Gastrocnemius medialis (tissue), 4 donors: ENCODE measurements at regions not wholly inside any gene's neighbourhood (a gene's known extent, or its start where the extent isn't known, plus 50 kb on each side); places are given as distances from the start of the nearest gene placed in this dataset.

Experiments used
- ATAC-seq, 2 donors: fragments of 150-250 bp; one replicate each; pipeline ENCODE4 v1.9.1; 2016
- DNase-seq, 2 donors: peaks; one replicate each; pipeline ENCODE4 v3.0.0-alpha.2; 2019
- H3K27ac ChIP-seq, 4 donors: fragments of 200-600 bp; sonication (generic); 1 replicate in 1 of 4; 2 replicates in 3 of 4; pipeline ENCODE4 v1.5.1; 2016 to 2018; ENCODE audit warnings: mild to moderate bottlenecking in 2 of 4, moderate library complexity in 1 of 4
- H3K27me3 ChIP-seq, 3 donors: fragments of 200-600 bp; sonication (generic) in 2 of 3; 1 replicate in 1 of 3; 2 replicates in 2 of 3; pipeline versions ENCODE4 v1.5.1 to v1.6.0; 2016 to 2019; ENCODE audit warnings: mild to moderate bottlenecking in 1 of 3, moderate library complexity in 1 of 3
- H3K36me3 ChIP-seq, 2 donors: fragments of 200-600 bp; sonication (generic) in 1 of 2; one replicate each; pipeline ENCODE4 v1.5.1; 2017 to 2018
- H3K4me1 ChIP-seq, 2 donors: fragments of 200-600 bp; sonication (generic) in 1 of 2; one replicate each; pipeline ENCODE4 v1.5.1; 2016 to 2017; ENCODE audit warnings: mild to moderate bottlenecking in 2 of 2
- H3K4me3 ChIP-seq, 4 donors: fragments of 200-600 bp; sonication (generic) in 3 of 4; 1 replicate in 1 of 4; 2 replicates in 3 of 4; pipeline ENCODE4 v1.5.1; 2016 to 2019; ENCODE audit warnings: mild to moderate bottlenecking in 2 of 4
- H3K9me3 ChIP-seq, 3 donors: fragments of 200-600 bp; sonication (generic) in 2 of 3; 1 replicate in 1 of 3; 2 replicates in 2 of 3; pipeline ENCODE4 v1.5.1; 2016 to 2019
- POLR2A ChIP-seq, 2 donors: fragments of 450-650 bp; IDR thresholded peaks; one replicate each; pipeline ENCODE4 v1.6.1; 2017; ENCODE audit warnings: antibody characterized with exemption in 2 of 2, mild to moderate bottlenecking in 2 of 2, moderate library complexity in 2 of 2
- in situ Hi-C, 4 donors: fragments of 200-750 bp; cut with MboI; loops; one replicate each; pipeline versions ENCODE4 v1.15.0 to v1.8.0; 2017; ENCODE audit warnings: low sequenced_read_pairs in 4 of 4
- intact Hi-C: fragments of 100-400 bp; cut with DNase I; formaldehyde crosslinking; loops from one replicate; pipeline ENCODE4 v1.15.1; 2023; ENCODE audit warnings: low total_unique reads
- TF ChIP-seq, protein P1 (sequence below), 5 experiments: fragments of 450-650 bp in 3 of 5; fragments of 200-600 bp in 2 of 5; sonication (generic) in 2 of 5; IDR thresholded peaks in 4 of 5; conservative IDR thresholded peaks in 1 of 5; 1 replicate in 4 of 5; 2 replicates in 1 of 5; pipeline ENCODE4 v1.5.1; 2016 to 2019; ENCODE audit warnings: antibody characterized with exemption in 5 of 5, mild to moderate bottlenecking in 3 of 5, moderate library complexity in 3 of 5

DNA sequence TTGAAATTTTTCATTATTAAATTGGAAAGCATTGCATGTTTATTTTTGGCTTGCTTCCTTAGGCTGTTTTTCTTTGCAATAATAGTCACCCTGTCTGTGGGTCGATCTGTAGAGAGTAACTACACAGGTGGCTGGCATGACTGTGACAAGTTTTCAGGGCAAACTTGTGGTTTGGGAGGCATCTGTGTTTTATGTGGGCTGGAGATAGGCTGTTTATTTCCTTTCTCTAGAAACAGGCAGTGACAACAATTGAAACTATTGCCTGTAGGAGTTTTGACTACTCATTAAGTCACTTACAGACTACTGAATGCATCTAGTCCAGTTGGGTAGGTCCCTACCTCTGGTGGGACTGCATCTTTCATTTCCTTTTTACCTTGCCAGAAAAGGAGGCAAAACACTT is 155.6 kb downstream of the DYRK2 start:
- DNase-seq (no peak), ATAC-seq (no peak)
- Histone ChIP-seq H3K4me1 (peaks cover 8 to 11% of the 10 kb centered on the region in 2 donors), H3K9me3 (no peaks in the 10 kb centered on the region), H3K4me3 (no peak overlapping the region), H3K36me3 (no peaks in the 10 kb centered on the region), H3K27ac (no peak overlapping the region), H3K27me3 (no peaks in the 10 kb centered on the region)
- in situ Hi-C loops, result no loop called here
- intact Hi-C loops, result no loop called here
- TF ChIP-seq, protein P1, sequence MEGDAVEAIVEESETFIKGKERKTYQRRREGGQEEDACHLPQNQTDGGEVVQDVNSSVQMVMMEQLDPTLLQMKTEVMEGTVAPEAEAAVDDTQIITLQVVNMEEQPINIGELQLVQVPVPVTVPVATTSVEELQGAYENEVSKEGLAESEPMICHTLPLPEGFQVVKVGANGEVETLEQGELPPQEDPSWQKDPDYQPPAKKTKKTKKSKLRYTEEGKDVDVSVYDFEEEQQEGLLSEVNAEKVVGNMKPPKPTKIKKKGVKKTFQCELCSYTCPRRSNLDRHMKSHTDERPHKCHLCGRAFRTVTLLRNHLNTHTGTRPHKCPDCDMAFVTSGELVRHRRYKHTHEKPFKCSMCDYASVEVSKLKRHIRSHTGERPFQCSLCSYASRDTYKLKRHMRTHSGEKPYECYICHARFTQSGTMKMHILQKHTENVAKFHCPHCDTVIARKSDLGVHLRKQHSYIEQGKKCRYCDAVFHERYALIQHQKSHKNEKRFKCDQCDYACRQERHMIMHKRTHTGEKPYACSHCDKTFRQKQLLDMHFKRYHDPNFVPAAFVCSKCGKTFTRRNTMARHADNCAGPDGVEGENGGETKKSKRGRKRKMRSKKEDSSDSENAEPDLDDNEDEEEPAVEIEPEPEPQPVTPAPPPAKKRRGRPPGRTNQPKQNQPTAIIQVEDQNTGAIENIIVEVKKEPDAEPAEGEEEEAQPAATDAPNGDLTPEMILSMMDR (IDR thresholded peaks at IDR 0.05 in 4 of 5, conservative IDR thresholded peaks at IDR 0.05 in 1 of 5), result no peak
- TF ChIP-seq POLR2A (IDR thresholded peaks at IDR 0.05), result no peak

DNA sequence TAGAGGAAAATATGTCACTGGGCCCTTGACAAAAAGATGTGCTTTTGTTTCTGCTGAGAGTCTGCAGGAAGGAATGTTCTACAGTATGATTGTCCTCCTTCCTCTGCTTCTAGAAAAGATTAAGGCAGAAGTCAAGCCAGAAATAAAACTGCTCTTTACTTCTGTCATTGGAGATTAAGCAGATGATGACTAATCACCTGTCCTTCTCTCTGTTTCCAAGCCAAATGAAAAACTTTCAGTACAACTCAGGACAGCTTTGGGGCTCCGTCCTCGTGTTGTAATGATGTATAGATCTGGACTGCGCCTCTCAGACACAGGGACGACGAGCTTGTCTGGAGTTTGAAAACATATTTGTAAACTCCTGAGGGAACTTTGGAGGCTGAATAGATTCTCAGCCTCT is 159.3 kb downstream of the DYRK2 start:
- Histone ChIP-seq H3K36me3 (no peaks in the 10 kb centered on the region), H3K9me3 (no peaks in the 10 kb centered on the region), H3K4me3 (no peak overlapping the region), H3K27ac (peak overlapping the region; percentile 15 to 51 (median 30)), H3K27me3 (no peaks in the 10 kb centered on the region), H3K4me1 (peaks cover 8 to 9% of the 10 kb centered on the region in 2 donors)
- DNase-seq (no peak), ATAC-seq (peak; percentile 75)
- in situ Hi-C loops (no loop called here), intact Hi-C loops (no loop called here)
- no peak for TF ChIP-seq POLR2A (IDR thresholded peaks at IDR 0.05)
- TF ChIP-seq, protein P1 (IDR thresholded peaks at IDR 0.05 in 4 of 5, conservative IDR thresholded peaks at IDR 0.05 in 1 of 5), result no peak

DNA sequence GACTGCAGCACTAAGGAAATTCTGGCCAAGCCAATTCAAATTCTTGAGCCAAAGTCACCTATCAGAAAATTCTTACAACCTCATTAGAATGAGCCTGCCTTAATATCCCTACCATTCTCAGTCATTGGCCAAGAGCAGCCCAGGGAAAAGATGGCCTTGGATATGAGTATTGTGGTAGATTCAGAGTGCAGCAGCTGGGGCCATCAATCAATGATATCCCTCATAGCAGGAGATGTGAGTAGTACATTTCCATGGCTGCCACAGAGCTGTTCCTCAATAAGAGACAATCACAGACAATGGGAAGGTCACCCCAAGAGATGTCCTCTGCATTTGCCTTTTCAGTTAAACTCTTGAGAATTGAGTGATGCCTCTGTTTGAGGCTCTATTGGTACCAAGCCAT is 161.6 kb downstream of the DYRK2 start:
- no peak for ATAC-seq
- in situ Hi-C loops, result no loop called here

GRCh38 chr12:67811437-67812361 is 163.2 kb downstream of the DYRK2 start:
- no peaks in the 10 kb centered on the region for H3K36me3 ChIP-seq
- no peaks in the 10 kb centered on the region for H3K27me3 ChIP-seq
- H3K9me3 ChIP-seq, result peaks cover 0 to 5% (median 3%) of the 10 kb centered on the region in 3 donors
- in situ Hi-C loops (no loop called here), intact Hi-C loops (no loop called here)
- no peak for TF ChIP-seq POLR2A (IDR thresholded peaks at IDR 0.05)
- TF ChIP-seq, protein P1 (IDR thresholded peaks at IDR 0.05 in 4 of 5, conservative IDR thresholded peaks at IDR 0.05 in 1 of 5), result no peak
- ATAC-seq (no peak), DNase-seq (no peak)
- H3K4me3 ChIP-seq, result no peak overlapping the region
- H3K4me1 ChIP-seq, result peaks cover 8 to 9% of the 10 kb centered on the region in 2 donors
- no peak overlapping the region for H3K27ac ChIP-seq

More for the DNA sequence above, 161.6 kb downstream of the DYRK2 start:
- H3K27me3 ChIP-seq, result no peaks in the 10 kb centered on the region
- H3K36me3 ChIP-seq, result no peaks in the 10 kb centered on the region
- no peaks in the 10 kb centered on the region for H3K9me3 ChIP-seq
- peaks cover 8 to 9% of the 10 kb centered on the region in 2 donors for H3K4me1 ChIP-seq
- no peak for DNase-seq
- intact Hi-C loops, result no loop called here
- H3K4me3 ChIP-seq, result no peak overlapping the region
- H3K27ac ChIP-seq, result no peak overlapping the region
- no peak for TF ChIP-seq POLR2A (IDR thresholded peaks at IDR 0.05)
- TF ChIP-seq, protein P1 (IDR thresholded peaks at IDR 0.05 in 4 of 5, conservative IDR thresholded peaks at IDR 0.05 in 1 of 5), result no peak
